Ascending aorta (tissue), 2 donors: ENCODE measurements at regions not wholly inside any gene's neighbourhood (a gene's known extent, or its start where the extent isn't known, plus 50 kb on each side); places are given as distances from the start of the nearest gene placed in this dataset.

Experiments used
- DNase-seq, 2 donors: peaks; one replicate each; pipeline ENCODE4 v3.0.0-alpha.2; 2019; ENCODE audit warnings: low spot score in 2 of 2
- H3K27ac ChIP-seq, 2 donors: fragments of 200-600 bp; sonication (generic); one replicate each; pipeline ENCODE4 v1.5.1; 2016 to 2017; ENCODE audit warnings: mild to moderate bottlenecking in 1 of 2
- H3K27me3 ChIP-seq: fragments of 200-600 bp; sonication (generic); one replicate; pipeline ENCODE4 v1.5.1; 2017
- H3K36me3 ChIP-seq, 2 donors: fragments of 200-600 bp; sonication (generic); one replicate each; pipeline ENCODE4 v1.5.1; 2016
- H3K4me1 ChIP-seq, 2 donors: fragments of 200-600 bp; sonication (generic); one replicate each; pipeline ENCODE4 v1.5.1; 2016 to 2017; ENCODE audit warnings: mild to moderate bottlenecking in 1 of 2
- H3K4me3 ChIP-seq, 2 donors: fragments of 200-600 bp; sonication (generic); one replicate each; pipeline ENCODE4 v1.5.1; 2016 to 2017; ENCODE audit warnings: mild to moderate bottlenecking in 1 of 2
- H3K9me3 ChIP-seq, 2 donors: fragments of 200-600 bp; sonication (generic); one replicate each; pipeline ENCODE4 v1.5.1; 2016
- CTCF ChIP-seq, 3 experiments: fragments of 200-600 bp in 2 of 3; fragments of 450-650 bp in 1 of 3; sonication (generic) in 2 of 3; IDR thresholded peaks; one replicate each; pipeline ENCODE4 v1.5.1; 2016 to 2019; ENCODE audit warnings: antibody characterized with exemption in 3 of 3, mild to moderate bottlenecking in 1 of 3, moderate library complexity in 1 of 3
- intact Hi-C: fragments of 100-400 bp; cut with DNase I; formaldehyde crosslinking; loops from one replicate; pipeline ENCODE4 v1.15.1; 2023

- Histone ChIP-seq H3K4me1 (no peaks in the 10 kb centered on the region), H3K27ac (no peak overlapping the region), H3K27me3 (no peaks in the 10 kb centered on the region), H3K4me3 (no peak overlapping the region), H3K9me3 (no peaks in the 10 kb centered on the region), H3K36me3 (no peaks in the 10 kb centered on the region)
- no peak for TF ChIP-seq CTCF (IDR thresholded peaks at IDR 0.05)
- no peak for DNase-seq
- intact Hi-C loops = no loop called here
Measured at GRCh38 chr3:137172728-137173127, 214.9 kb downstream of the IL20RB start.

GRCh38 chr3:137174514-137174913, 216.7 kb downstream of the IL20RB start:
- Histone ChIP-seq H3K9me3 (no peaks in the 10 kb centered on the region), H3K4me3 (no peak overlapping the region), H3K27ac (no peak overlapping the region), H3K36me3 (no peaks in the 10 kb centered on the region), H3K27me3 (no peaks in the 10 kb centered on the region), H3K4me1 (no peaks in the 10 kb centered on the region)
- DNase-seq = no peak
- intact Hi-C loops = no loop called here
- no peak for TF ChIP-seq CTCF (IDR thresholded peaks at IDR 0.05)

- no peak for TF ChIP-seq CTCF (IDR thresholded peaks at IDR 0.05)
- H3K9me3 ChIP-seq = no peaks in the 10 kb centered on the region
- DNase-seq = no peak
- no peaks in the 10 kb centered on the region for H3K4me1 ChIP-seq
- H3K27ac ChIP-seq = no peak overlapping the region
- no peak overlapping the region for H3K4me3 ChIP-seq
- H3K36me3 ChIP-seq = no peaks in the 10 kb centered on the region
- H3K27me3 ChIP-seq = no peaks in the 10 kb centered on the region
- intact Hi-C loops = no loop called here
Measured at GRCh38 chr3:137180220-137180619, 222.4 kb downstream of the IL20RB start.

GRCh38 chr3:137191133-137191923, 233.5 kb downstream of the IL20RB start:
- H3K4me3 ChIP-seq = no peak overlapping the region
- H3K27ac ChIP-seq = no peak overlapping the region
- no peak for DNase-seq
- no peaks in the 10 kb centered on the region for H3K36me3 ChIP-seq
- H3K9me3 ChIP-seq = no peaks in the 10 kb centered on the region
- H3K4me1 ChIP-seq = no peaks in the 10 kb centered on the region
- TF ChIP-seq CTCF (IDR thresholded peaks at IDR 0.05) = no peak
- intact Hi-C loops = no loop called here
- H3K27me3 ChIP-seq = no peaks in the 10 kb centered on the region

- H3K4me1 ChIP-seq = no peaks in the 10 kb centered on the region
- intact Hi-C loops = no loop called here
- H3K4me3 ChIP-seq = no peak overlapping the region
- H3K9me3 ChIP-seq = no peaks in the 10 kb centered on the region
- no peaks in the 10 kb centered on the region for H3K27me3 ChIP-seq
- DNase-seq = no peak
- no peak overlapping the region for H3K27ac ChIP-seq
- TF ChIP-seq CTCF (IDR thresholded peaks at IDR 0.05) = no peak
- H3K36me3 ChIP-seq = no peaks in the 10 kb centered on the region
Measured at GRCh38 chr3:137191951-137192350, 234.2 kb downstream of the IL20RB start.
